GM19240 (cell line): ENCODE measurements at regions not wholly inside any gene's neighbourhood (a gene's known extent, or its start where the extent isn't known, plus 50 kb on each side); places are given as distances from the start of the nearest gene placed in this dataset.
"Not testable (repeated sequence)": the region's sequence is repeated elsewhere in the genome, so short reads cannot be mapped to it uniquely, and the experiment has no call there.

Source experiments
- DNase-seq: peaks from one replicate; pipeline ENCODE4 v3.0.0; 2011; ENCODE audit warnings: low spot score; ENCODE audit not compliant: insufficient read length

GRCh38 chr2:88859461-88859860 lies 168.0 kb downstream of the RPIA start:
- no peak for DNase-seq

- no peak for DNase-seq
Observed at GRCh38 chr2:88860421-88861075, 169.1 kb downstream of the RPIA start.

GRCh38 chr2:88865801-88866371 lies 174.4 kb downstream of the RPIA start:
- DNase-seq: no peak

- no peak for DNase-seq
Observed at GRCh38 chr2:88866756-88867155, 175.3 kb downstream of the RPIA start.

- no peak for DNase-seq
Observed at GRCh38 chr2:88868861-88869260, 177.4 kb downstream of the RPIA start.

- DNase-seq: no peak
Observed at GRCh38 chr2:88870267-88870839, 178.9 kb downstream of the RPIA start.

GRCh38 chr2:88871336-88871735 lies 179.9 kb downstream of the RPIA start:
- DNase-seq: no peak

- DNase-seq: no peak
Observed at GRCh38 chr2:88873620-88874019, 182.1 kb downstream of the RPIA start.

GRCh38 chr2:88874063-88874657 lies 182.7 kb downstream of the RPIA start:
- no peak for DNase-seq

GRCh38 chr2:88875736-88876135 lies 184.3 kb downstream of the RPIA start:
- no peak for DNase-seq

GRCh38 chr2:88880441-88880953 lies 189.0 kb downstream of the RPIA start:
- no peak for DNase-seq

- no peak for DNase-seq
Observed at GRCh38 chr2:88885275-88885674, 193.8 kb downstream of the RPIA start.

- DNase-seq: no peak
Observed at GRCh38 chr2:88885679-88886416, 194.4 kb downstream of the RPIA start.

GRCh38 chr2:88887466-88887865 lies 196.0 kb downstream of the RPIA start:
- DNase-seq: not testable (repeated sequence)

- no peak for DNase-seq
Observed at GRCh38 chr2:88892207-88892606, 200.7 kb downstream of the RPIA start.

GRCh38 chr2:88892788-88893187 lies 201.3 kb downstream of the RPIA start:
- no peak for DNase-seq

- DNase-seq: no peak
Observed at GRCh38 chr2:88896971-88897370, 205.5 kb downstream of the RPIA start.

GRCh38 chr2:88897715-88898114 lies 206.2 kb downstream of the RPIA start:
- no peak for DNase-seq

- no peak for DNase-seq
Observed at GRCh38 chr2:88903749-88904353, 212.4 kb downstream of the RPIA start.

- DNase-seq: no peak
Observed at GRCh38 chr2:88913280-88913679, 221.8 kb downstream of the RPIA start.

- no peak for DNase-seq
Observed at GRCh38 chr2:88919087-88919738, 227.7 kb downstream of the RPIA start.
